Gastrocnemius medialis (tissue), 4 donors: ENCODE measurements at regions not wholly inside any gene's neighbourhood (a gene's known extent, or its start where the extent isn't known, plus 50 kb on each side); places are given as distances from the start of the nearest gene placed in this dataset.

Experiments used
- POLR2A ChIP-seq, 2 donors: fragments of 450-650 bp; IDR thresholded peaks; one replicate each; pipeline ENCODE4 v1.6.1; 2017; ENCODE audit warnings: antibody characterized with exemption in 2 of 2, mild to moderate bottlenecking in 2 of 2, moderate library complexity in 2 of 2
- TF ChIP-seq, protein P1 (sequence below), 5 experiments: fragments of 450-650 bp in 3 of 5; fragments of 200-600 bp in 2 of 5; sonication (generic) in 2 of 5; IDR thresholded peaks in 4 of 5; conservative IDR thresholded peaks in 1 of 5; 1 replicate in 4 of 5; 2 replicates in 1 of 5; pipeline ENCODE4 v1.5.1; 2016 to 2019; ENCODE audit warnings: antibody characterized with exemption in 5 of 5, mild to moderate bottlenecking in 3 of 5, moderate library complexity in 3 of 5

DNA sequence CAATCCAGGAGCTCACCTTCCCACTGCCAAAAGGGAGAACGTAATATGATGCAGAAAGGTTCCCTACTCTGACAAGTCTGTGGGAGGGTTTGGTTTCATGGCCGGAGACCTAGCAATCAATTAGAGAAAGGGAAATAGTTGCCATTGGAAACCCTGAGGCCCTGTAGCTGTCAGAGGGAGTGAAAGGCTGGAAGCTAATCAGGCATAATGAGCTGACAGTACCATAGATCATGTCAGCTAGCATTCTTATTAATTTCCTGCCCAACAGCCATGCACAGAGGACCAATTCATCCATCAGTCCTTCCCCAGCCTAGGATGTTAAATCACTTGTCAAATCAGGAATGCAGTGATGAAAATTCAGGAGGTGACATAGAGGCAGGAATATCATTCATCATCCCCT is 527.3 kb downstream of the PLPP3 start:
- no peak for TF ChIP-seq POLR2A (IDR thresholded peaks at IDR 0.05)
- TF ChIP-seq, protein P1, sequence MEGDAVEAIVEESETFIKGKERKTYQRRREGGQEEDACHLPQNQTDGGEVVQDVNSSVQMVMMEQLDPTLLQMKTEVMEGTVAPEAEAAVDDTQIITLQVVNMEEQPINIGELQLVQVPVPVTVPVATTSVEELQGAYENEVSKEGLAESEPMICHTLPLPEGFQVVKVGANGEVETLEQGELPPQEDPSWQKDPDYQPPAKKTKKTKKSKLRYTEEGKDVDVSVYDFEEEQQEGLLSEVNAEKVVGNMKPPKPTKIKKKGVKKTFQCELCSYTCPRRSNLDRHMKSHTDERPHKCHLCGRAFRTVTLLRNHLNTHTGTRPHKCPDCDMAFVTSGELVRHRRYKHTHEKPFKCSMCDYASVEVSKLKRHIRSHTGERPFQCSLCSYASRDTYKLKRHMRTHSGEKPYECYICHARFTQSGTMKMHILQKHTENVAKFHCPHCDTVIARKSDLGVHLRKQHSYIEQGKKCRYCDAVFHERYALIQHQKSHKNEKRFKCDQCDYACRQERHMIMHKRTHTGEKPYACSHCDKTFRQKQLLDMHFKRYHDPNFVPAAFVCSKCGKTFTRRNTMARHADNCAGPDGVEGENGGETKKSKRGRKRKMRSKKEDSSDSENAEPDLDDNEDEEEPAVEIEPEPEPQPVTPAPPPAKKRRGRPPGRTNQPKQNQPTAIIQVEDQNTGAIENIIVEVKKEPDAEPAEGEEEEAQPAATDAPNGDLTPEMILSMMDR (IDR thresholded peaks at IDR 0.05 in 4 of 5, conservative IDR thresholded peaks at IDR 0.05 in 1 of 5), result no peak
